Esophagus muscularis mucosa (tissue), 3 donors: ENCODE measurements at regions not wholly inside any gene's neighbourhood (a gene's known extent, or its start where the extent isn't known, plus 50 kb on each side); places are given as distances from the start of the nearest gene placed in this dataset.
"Not testable (repeated sequence)": the region's sequence is repeated elsewhere in the genome, so short reads cannot be mapped to it uniquely, and the experiment has no call there.

Experiments
- EP300 ChIP-seq: sonication (generic); formaldehyde crosslinking; IDR thresholded peaks from one replicate; pipeline ENCODE4 v1.6.1; 2017; ENCODE audit warnings: antibody characterized with exemption
- TF ChIP-seq, protein P1 (sequence below), 3 experiments: fragments of 200-600 bp in 2 of 3; fragments of 450-650 bp in 1 of 3; sonication (generic) in 2 of 3; IDR thresholded peaks; one replicate each; pipeline ENCODE4 v1.5.1; 2017 to 2019; ENCODE audit warnings: antibody characterized with exemption in 3 of 3, mild to moderate bottlenecking in 2 of 3, moderate library complexity in 1 of 3

DNA sequence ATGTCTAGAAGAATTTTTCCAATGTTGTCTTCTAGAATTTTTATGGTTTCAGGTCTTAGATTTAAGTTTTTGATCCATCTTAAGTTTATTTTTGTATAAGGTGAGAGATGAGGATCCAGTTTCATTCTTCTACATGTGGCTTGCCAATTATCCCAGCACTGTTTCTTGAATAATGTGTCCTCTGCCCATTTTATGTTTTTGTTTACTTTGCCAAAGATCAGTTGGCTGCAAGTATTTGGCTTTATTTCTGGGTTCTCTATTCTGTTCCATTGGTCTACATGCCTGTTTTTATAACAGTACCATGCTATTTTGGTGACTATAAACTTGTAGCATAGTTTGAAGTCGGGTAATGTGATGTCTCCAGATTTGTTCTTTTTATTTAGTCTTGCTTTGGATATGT lies 78.2 kb upstream of the PTPN13 start:
- TF ChIP-seq, protein P1, sequence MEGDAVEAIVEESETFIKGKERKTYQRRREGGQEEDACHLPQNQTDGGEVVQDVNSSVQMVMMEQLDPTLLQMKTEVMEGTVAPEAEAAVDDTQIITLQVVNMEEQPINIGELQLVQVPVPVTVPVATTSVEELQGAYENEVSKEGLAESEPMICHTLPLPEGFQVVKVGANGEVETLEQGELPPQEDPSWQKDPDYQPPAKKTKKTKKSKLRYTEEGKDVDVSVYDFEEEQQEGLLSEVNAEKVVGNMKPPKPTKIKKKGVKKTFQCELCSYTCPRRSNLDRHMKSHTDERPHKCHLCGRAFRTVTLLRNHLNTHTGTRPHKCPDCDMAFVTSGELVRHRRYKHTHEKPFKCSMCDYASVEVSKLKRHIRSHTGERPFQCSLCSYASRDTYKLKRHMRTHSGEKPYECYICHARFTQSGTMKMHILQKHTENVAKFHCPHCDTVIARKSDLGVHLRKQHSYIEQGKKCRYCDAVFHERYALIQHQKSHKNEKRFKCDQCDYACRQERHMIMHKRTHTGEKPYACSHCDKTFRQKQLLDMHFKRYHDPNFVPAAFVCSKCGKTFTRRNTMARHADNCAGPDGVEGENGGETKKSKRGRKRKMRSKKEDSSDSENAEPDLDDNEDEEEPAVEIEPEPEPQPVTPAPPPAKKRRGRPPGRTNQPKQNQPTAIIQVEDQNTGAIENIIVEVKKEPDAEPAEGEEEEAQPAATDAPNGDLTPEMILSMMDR (IDR thresholded peaks at IDR 0.05) = not testable (repeated sequence)
- TF ChIP-seq EP300 = not testable (repeated sequence)
